A673 (cell line): ENCODE measurements at regions not wholly inside any gene's neighbourhood (a gene's known extent, or its start where the extent isn't known, plus 50 kb on each side); places are given as distances from the start of the nearest gene placed in this dataset.

Experiments used
- BruUV-seq: library from RNA; stranded (reverse); fragments of 400-500 nt; replicated peaks from 2 replicates; lab custom pipeline; 2021; lab: Mats Ljungman, UMichigan
- CTCF ChIA-PET: fragments of 300-600 bp; sonication (Branson Sonifier 250); formaldehyde crosslinking; loops from one replicate; lab custom pipeline; 2022; ENCODE audit warnings: antibody characterized with exemption; lab: Charles Lee
- POLR2A ChIA-PET: fragments of 300-600 bp; sonication (Branson Sonifier 250); formaldehyde crosslinking; loops from one replicate; lab custom pipeline; 2022; ENCODE audit warnings: antibody characterized with exemption; ENCODE audit not compliant: low non-redundant PET; lab: Charles Lee
- DNase-seq: peaks from one replicate; pipeline ENCODE4 v3.0.0-alpha.2; 2015; ENCODE audit warnings: low spot score
- H3K27ac ChIP-seq: fragments of 200-600 bp; sonication (generic); 2 replicates; pipeline ENCODE4 v1.5.1; 2016; ENCODE audit warnings: mixed run types, low read depth, mild to moderate bottlenecking, mixed read lengths, antibody characterized with exemption, low read length; ENCODE audit not compliant: poor library complexity, severe bottlenecking
- H3K27me3 ChIP-seq: fragments of 200-600 bp; sonication (generic); replicated peaks from 2 replicates; pipeline ENCODE4 v1.6.1; 2017; ENCODE audit warnings: mixed run types, low read depth, mild to moderate bottlenecking, mixed read lengths, antibody characterized with exemption, low read length; ENCODE audit not compliant: insufficient read depth, poor library complexity
- H3K36me3 ChIP-seq: fragments of 200-600 bp; sonication (generic); 2 replicates; pipeline ENCODE4 v1.6.1; 2016; ENCODE audit warnings: mixed run types, mild to moderate bottlenecking, mixed read lengths, antibody characterized with exemption, low read length; ENCODE audit not compliant: insufficient read depth, poor library complexity, severe bottlenecking
- H3K4me1 ChIP-seq: fragments of 200-600 bp; sonication (generic); 2 replicates; pipeline ENCODE4 v1.6.1; 2017; ENCODE audit warnings: mixed run types, mild to moderate bottlenecking, mixed read lengths, antibody characterized with exemption, low read length; ENCODE audit not compliant: insufficient read depth, poor library complexity, severe bottlenecking
- H3K4me3 ChIP-seq: fragments of 200-600 bp; sonication (generic); 2 replicates; pipeline ENCODE4 v1.5.1; 2016; ENCODE audit warnings: low read depth, mixed run types, mild to moderate bottlenecking, mixed read lengths, low read length; ENCODE audit not compliant: poor library complexity, severe bottlenecking
- H3K9me3 ChIP-seq: fragments of 200-600 bp; sonication (generic); 2 replicates; pipeline ENCODE4 v1.6.1; 2016; ENCODE audit warnings: mixed run types, low read depth, mild to moderate bottlenecking, mixed read lengths, antibody characterized with exemption, low read length; ENCODE audit not compliant: poor library complexity, severe bottlenecking
- CTCF ChIP-seq: fragments of 300-800, 200-600 bp; sonication (generic); conservative IDR thresholded peaks from 2 replicates; pipeline ENCODE4 v1.5.1; 2017; ENCODE audit warnings: low read depth, mild to moderate bottlenecking, antibody characterized with exemption, low read length, moderate library complexity, mixed read lengths
- EZH2 ChIP-seq: fragments of 200-600 bp; sonication (generic); IDR thresholded peaks from 2 replicates; pipeline ENCODE4 v1.6.1; 2017; ENCODE audit warnings: borderline replicate concordance, low read depth, mild to moderate bottlenecking, mixed read lengths, antibody characterized with exemption, low read length; ENCODE audit not compliant: poor library complexity, severe bottlenecking
- intact Hi-C: fragments of 100-400 bp; cut with micrococcal nuclease; formaldehyde crosslinking; loops from one replicate; pipeline ENCODE4 v1.10.0; 2022; ENCODE audit not compliant: unreplicated experiment

GRCh38 chrX:40278340-40279090 lies 180.8 kb upstream of the BCOR start:
- intact Hi-C loops, result no loop called here
- Histone ChIP-seq H3K4me3 (no peak overlapping the region), H3K36me3 (no peaks in the 10 kb centered on the region), H3K27me3 (no peaks in the 10 kb centered on the region), H3K9me3 (no peaks in the 10 kb centered on the region), H3K4me1 (peaks cover 14% of the 10 kb centered on the region), H3K27ac (no peak overlapping the region)
- no peak for DNase-seq
- TF ChIP-seq EZH2, result no peak
- no peak for TF ChIP-seq CTCF
- CTCF ChIA-PET, result no interaction called here
- POLR2A ChIA-PET, result no interaction called here
- BruUV-seq, result no TSS peak

GRCh38 chrX:40277672-40278071 lies 179.9 kb upstream of the BCOR start:
- no peaks in the 10 kb centered on the region for H3K36me3 ChIP-seq
- BruUV-seq, result no TSS peak
- CTCF ChIA-PET, result no interaction called here

GRCh38 chrX:40273356-40274050 lies 175.7 kb upstream of the BCOR start:
- ChIA-PET POLR2A (no interaction called here), CTCF (no interaction called here)
- H3K27me3 ChIP-seq, result no peaks in the 10 kb centered on the region
- no peaks in the 10 kb centered on the region for H3K36me3 ChIP-seq
- no peak for TF ChIP-seq CTCF
- TF ChIP-seq EZH2, result no peak
- no peak overlapping the region for H3K4me3 ChIP-seq
- H3K4me1 ChIP-seq, result no peaks in the 10 kb centered on the region
- intact Hi-C loops, result no loop called here
- no peak overlapping the region for H3K27ac ChIP-seq
- BruUV-seq, result no TSS peak
- no peak for DNase-seq
- no peaks in the 10 kb centered on the region for H3K9me3 ChIP-seq

More at GRCh38 chrX:40277672-40278071, 179.9 kb upstream of the BCOR start:
- Histone ChIP-seq H3K27me3 (no peaks in the 10 kb centered on the region), H3K4me3 (no peak overlapping the region), H3K27ac (no peak overlapping the region), H3K9me3 (no peaks in the 10 kb centered on the region), H3K4me1 (peaks cover 14% of the 10 kb centered on the region)
- TF ChIP-seq CTCF (no peak), EZH2 (no peak)
- POLR2A ChIA-PET, result no interaction called here
- intact Hi-C loops, result no loop called here
- no peak for DNase-seq
